Fibroblast of peridontal ligament (primary cell): ENCODE measurements at regions not wholly inside any gene's neighbourhood (a gene's known extent, or its start where the extent isn't known, plus 50 kb on each side); places are given as distances from the start of the nearest gene placed in this dataset.

ENCODE experiments used
- DNase-seq: peaks from one replicate; pipeline ENCODE4 v3.0.0-alpha.2; 2010; ENCODE audit errors: extremely low read depth

GRCh38 chr2:46850742-46851141 is 64.9 kb downstream of the MCFD2 start:
- peak; percentile 52 for DNase-seq

- no peak for DNase-seq
Measured at GRCh38 chr2:46849721-46850556, 65.7 kb downstream of the MCFD2 start.

GRCh38 chr2:46849046-46849715 is 66.4 kb downstream of the MCFD2 start:
- DNase-seq: no peak

- no peak for DNase-seq
Measured at GRCh38 chr2:46848447-46848846, 67.2 kb downstream of the MCFD2 start.

- DNase-seq: peak; percentile 94
Measured at GRCh38 chr2:46847726-46848412, 67.7 kb downstream of the MCFD2 start.

- DNase-seq: peak; percentile 98
Measured at GRCh38 chr2:46847185-46847710, 68.4 kb downstream of the MCFD2 start.

- peak; percentile 20 for DNase-seq
Measured at GRCh38 chr2:46846536-46846935, 69.1 kb downstream of the MCFD2 start.

GRCh38 chr2:46845542-46846486 is 69.8 kb downstream of the MCFD2 start:
- no peak for DNase-seq

- no peak for DNase-seq
Measured at GRCh38 chr2:46844443-46844842, 71.2 kb downstream of the MCFD2 start.

GRCh38 chr2:46844034-46844433 is 71.6 kb downstream of the MCFD2 start:
- DNase-seq: no peak

- DNase-seq: no peak
Measured at GRCh38 chr2:46843316-46843715, 72.3 kb downstream of the MCFD2 start.

- DNase-seq: no peak
Measured at GRCh38 chr2:46842876-46843275, 72.7 kb downstream of the MCFD2 start.

GRCh38 chr2:46841621-46842020 is 74.0 kb downstream of the MCFD2 start:
- DNase-seq: no peak

- DNase-seq: no peak
Measured at GRCh38 chr2:46839045-46839444, 76.6 kb downstream of the MCFD2 start.

- no peak for DNase-seq
Measured at GRCh38 chr2:46837704-46838103, 77.9 kb downstream of the MCFD2 start.

GRCh38 chr2:46837112-46837454 is 78.5 kb downstream of the MCFD2 start:
- DNase-seq: no peak

- no peak for DNase-seq
Measured at GRCh38 chr2:46836295-46837111, 79.1 kb downstream of the MCFD2 start.

- DNase-seq: no peak
Measured at GRCh38 chr2:46835520-46835919, 80.1 kb downstream of the MCFD2 start.

- DNase-seq: no peak
Measured at GRCh38 chr2:46832543-46832942, 83.1 kb downstream of the MCFD2 start.

GRCh38 chr2:46831869-46832265 is 83.7 kb downstream of the MCFD2 start:
- DNase-seq: no peak
